Heart right ventricle (tissue), 16 donors: ENCODE measurements at regions not wholly inside any gene's neighbourhood (a gene's known extent, or its start where the extent isn't known, plus 50 kb on each side); places are given as distances from the start of the nearest gene placed in this dataset.

ENCODE experiments used
- ATAC-seq, 8 donors: fragments of 200-7000 bp; cut with Tn5 transposase; one replicate each; pipeline ENCODE4 v1.9.1; 2020; ENCODE audit warnings: mild to moderate bottlenecking in 8 of 8, moderate library complexity in 8 of 8, moderate number of reproducible peaks in 1 of 8
- DNase-seq, 2 donors: peaks; one replicate each; pipeline ENCODE4 v3.0.0-alpha.2; 2020
- H3K27ac ChIP-seq, 10 donors: fragments of 200-600 bp; sonication (generic) in 2 of 10; one replicate each; pipeline versions ENCODE4 v1.5.0 to v1.8.0; 2020 to 2022; ENCODE audit warnings: mild to moderate bottlenecking in 3 of 10
- H3K27me3 ChIP-seq, 7 donors: fragments of 200-600 bp; one replicate each; pipeline ENCODE4 v1.8.0; 2021 to 2022; ENCODE audit warnings: mild to moderate bottlenecking in 2 of 7
- H3K36me3 ChIP-seq, 9 donors: fragments of 200-600 bp; sonication (generic) in 1 of 9; one replicate each; pipeline versions ENCODE4 v1.5.0 to v1.8.0; 2020 to 2022; ENCODE audit warnings: mild to moderate bottlenecking in 2 of 9
- H3K4me1 ChIP-seq, 9 donors: fragments of 200-600 bp; sonication (generic) in 1 of 9; one replicate each; pipeline versions ENCODE4 v1.5.0 to v1.8.0; 2020 to 2022; ENCODE audit warnings: mild to moderate bottlenecking in 4 of 9
- H3K4me3 ChIP-seq, 10 donors: fragments of 200-600 bp; sonication (generic) in 2 of 10; one replicate each; pipeline versions ENCODE4 v1.5.0 to v1.8.0; 2020 to 2022; ENCODE audit warnings: mild to moderate bottlenecking in 7 of 10, moderate library complexity in 2 of 10
- H3K9me3 ChIP-seq, 11 donors: fragments of 200-600 bp in 10 of 11; sonication (generic) in 2 of 11; one replicate each; pipeline versions ENCODE4 v1.5.0 to v1.8.0; 2013 to 2022; ENCODE audit warnings: mild to moderate bottlenecking in 2 of 11, control low read depth in 1 of 11, moderate library complexity in 1 of 11
- WGBS, 2 donors: extraction: QIAGEN DNeasy Blood & Tissue Kit; methylation state at CpG; one replicate each; pipeline ENCODE4 v1.1.7; 2013; ENCODE audit warnings: inconsistent platforms in 1 of 2; 5-methylcytosine and 5-hydroxymethylcytosine counted together
- intact Hi-C, 10 donors: fragments of 100-400 bp; cut with DNase I; formaldehyde crosslinking; loops; one replicate each; pipeline versions ENCODE4 v1.11.1 to v1.14.2; 2022
- TF ChIP-seq, protein P1 (sequence below), 9 donors: fragments of 200-600 bp; sonication (generic) in 2 of 9; IDR thresholded peaks; one replicate each; pipeline versions ENCODE4 v1.5.0 to v1.8.0; 2021 to 2022; ENCODE audit warnings: antibody characterized with exemption in 9 of 9, mild to moderate bottlenecking in 5 of 9, moderate library complexity in 1 of 9
- donor health status: Arrhythmogenic right ventricular cardiomyopathy.
- donor health status: ischemic (EF 13 %, LVEDD 7.1; RV severe dilation, severe dysfunction).
- donor health status: healthy with polysubstance abuse.
- donor health status: DM: no; HTN: yes; CAD: no.
- donor health status: DM: no; HTN: no; CAD: no.
- donor health status: ischemic (EF 25% LVEDD 6.9; RV normal size, moderate dysfunction).
- donor health status: ischemic (EF 25% LVEDD 5.7; RV mildly dilated, moderate dysfunction).
- donor health status: healthy.
- donor health status: DM: yes; HTN: yes; CAD: no.
- donor health status: Ischemic cardiomyopathy.
- donor health status: ischemic (EF 35%, LVEDD 5.7; RV mildly dilated, moderate dysfunction).
- donor health status: nonischemic (EF 11% LVEDD 7.7; RV severe dilation, severe dysfunction).
- donor health status: DM: yes; HTN: yes; CAD: no.
- donor health status: PGD.
- donor health status: ischemic (EF 29% LVEDD 5.4; RV normal size, mild dysfunction).
- donor health status: nonischemic (EF 23%, LVEDD 6.1; RV moderate dilation, normal function).

DNA sequence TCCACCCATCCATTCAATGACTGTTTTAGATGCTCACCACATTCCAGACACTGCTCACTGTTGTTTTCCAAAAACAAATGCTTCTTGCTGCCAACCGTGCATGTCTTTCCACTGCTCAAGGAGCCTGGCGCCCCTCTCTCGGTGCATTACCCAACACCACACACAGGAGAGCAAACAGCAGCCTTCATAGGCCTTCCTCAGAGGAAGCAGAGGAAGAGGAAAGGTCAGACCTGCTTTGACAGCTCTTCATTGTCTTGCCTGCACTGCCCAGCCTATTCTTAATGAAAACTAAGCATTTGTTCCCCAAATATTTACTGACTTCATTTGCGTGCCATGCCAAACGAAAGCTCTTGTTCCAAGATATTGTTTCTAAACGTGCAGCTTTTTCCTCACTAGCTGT is 1129.2 kb downstream of the TBC1D22A start:
- 68 to 69% methylated on average over 6 of the region's 6 CpGs for WGBS, 2 donors
- DNase-seq = no peak
- no peak for ATAC-seq
- TF ChIP-seq, protein P1, sequence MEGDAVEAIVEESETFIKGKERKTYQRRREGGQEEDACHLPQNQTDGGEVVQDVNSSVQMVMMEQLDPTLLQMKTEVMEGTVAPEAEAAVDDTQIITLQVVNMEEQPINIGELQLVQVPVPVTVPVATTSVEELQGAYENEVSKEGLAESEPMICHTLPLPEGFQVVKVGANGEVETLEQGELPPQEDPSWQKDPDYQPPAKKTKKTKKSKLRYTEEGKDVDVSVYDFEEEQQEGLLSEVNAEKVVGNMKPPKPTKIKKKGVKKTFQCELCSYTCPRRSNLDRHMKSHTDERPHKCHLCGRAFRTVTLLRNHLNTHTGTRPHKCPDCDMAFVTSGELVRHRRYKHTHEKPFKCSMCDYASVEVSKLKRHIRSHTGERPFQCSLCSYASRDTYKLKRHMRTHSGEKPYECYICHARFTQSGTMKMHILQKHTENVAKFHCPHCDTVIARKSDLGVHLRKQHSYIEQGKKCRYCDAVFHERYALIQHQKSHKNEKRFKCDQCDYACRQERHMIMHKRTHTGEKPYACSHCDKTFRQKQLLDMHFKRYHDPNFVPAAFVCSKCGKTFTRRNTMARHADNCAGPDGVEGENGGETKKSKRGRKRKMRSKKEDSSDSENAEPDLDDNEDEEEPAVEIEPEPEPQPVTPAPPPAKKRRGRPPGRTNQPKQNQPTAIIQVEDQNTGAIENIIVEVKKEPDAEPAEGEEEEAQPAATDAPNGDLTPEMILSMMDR (IDR thresholded peaks at IDR 0.05) = no peak
- H3K27me3 ChIP-seq = peaks cover 0 to 21% (median 16%) of the 10 kb centered on the region in 7 donors
- H3K27ac ChIP-seq = no peak overlapping the region
- intact Hi-C loops = no loop called here
- H3K4me3 ChIP-seq = no peak overlapping the region
- peaks cover 0 to 25% (median 8%) of the 10 kb centered on the region in 11 donors for H3K9me3 ChIP-seq
- H3K36me3 ChIP-seq = no peaks in the 10 kb centered on the region
- H3K4me1 ChIP-seq = no peaks in the 10 kb centered on the region

DNA sequence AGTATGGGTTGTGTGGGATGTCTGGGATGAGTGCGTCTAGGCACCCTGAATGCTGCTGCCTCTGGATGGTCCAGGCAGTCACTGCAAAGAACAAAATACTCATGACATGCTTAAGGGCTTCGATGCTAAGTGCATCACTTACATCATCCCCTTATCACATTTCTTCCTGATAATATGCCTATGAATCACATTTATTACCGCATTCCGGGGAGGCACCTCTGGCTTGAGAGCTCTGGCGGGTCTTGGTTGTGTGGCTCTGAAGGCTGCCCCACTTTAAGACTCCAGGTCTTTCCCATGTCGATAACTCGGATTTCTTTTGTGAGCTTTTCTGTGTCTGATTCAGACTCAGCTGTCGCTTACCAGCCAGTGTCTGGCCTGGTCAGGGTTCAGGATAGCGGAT is 1126.4 kb downstream of the TBC1D22A start:
- intact Hi-C loops = no loop called here

DNA sequence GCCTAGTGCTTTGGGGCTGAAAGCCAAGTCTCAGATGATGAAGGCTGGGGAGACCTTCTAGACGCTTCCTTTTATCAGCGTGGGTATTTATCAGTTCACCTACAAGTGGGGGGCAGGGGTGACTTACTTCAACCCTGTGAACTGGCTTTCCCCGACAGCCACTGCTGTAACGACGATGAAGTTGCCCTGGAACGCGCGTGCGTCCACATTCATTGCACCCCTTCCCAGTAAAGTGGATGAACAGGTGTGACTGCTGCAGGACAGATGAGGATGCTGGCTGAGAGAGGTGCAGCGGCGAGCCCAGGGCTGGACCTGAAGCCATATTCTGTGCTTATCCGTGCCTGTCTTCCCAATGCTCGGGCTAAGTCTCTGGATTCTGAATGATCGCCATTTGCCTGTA is 1122.3 kb downstream of the TBC1D22A start:
- DNase-seq = no peak
- H3K27ac ChIP-seq = no peak overlapping the region
- no peaks in the 10 kb centered on the region for H3K36me3 ChIP-seq
- ATAC-seq = no peak
- no peaks in the 10 kb centered on the region for H3K4me1 ChIP-seq
- TF ChIP-seq, protein P1 (IDR thresholded peaks at IDR 0.05) = no peak
- intact Hi-C loops = no loop called here
- H3K4me3 ChIP-seq = no peak overlapping the region
- 91 to 93% methylated on average over 14 of the region's 14 CpGs for WGBS, 2 donors
- no peaks in the 10 kb centered on the region for H3K9me3 ChIP-seq
- H3K27me3 ChIP-seq = peaks cover 0 to 27% (median 16%) of the 10 kb centered on the region in 7 donors

More for the DNA sequence above, 1126.4 kb downstream of the TBC1D22A start:
- ATAC-seq (no peak), DNase-seq (no peak)
- TF ChIP-seq, protein P1 (IDR thresholded peaks at IDR 0.05) = no peak
- Histone ChIP-seq H3K4me1 (no peaks in the 10 kb centered on the region), H3K36me3 (no peaks in the 10 kb centered on the region), H3K27ac (no peak overlapping the region), H3K4me3 (no peak overlapping the region), H3K9me3 (peaks cover 0 to 5% (median 0%) of the 10 kb centered on the region in 11 donors), H3K27me3 (peaks cover 0 to 32% (median 16%) of the 10 kb centered on the region in 7 donors)
- 72% methylated on average over 9 of the region's 9 CpGs for WGBS, 2 donors

DNA sequence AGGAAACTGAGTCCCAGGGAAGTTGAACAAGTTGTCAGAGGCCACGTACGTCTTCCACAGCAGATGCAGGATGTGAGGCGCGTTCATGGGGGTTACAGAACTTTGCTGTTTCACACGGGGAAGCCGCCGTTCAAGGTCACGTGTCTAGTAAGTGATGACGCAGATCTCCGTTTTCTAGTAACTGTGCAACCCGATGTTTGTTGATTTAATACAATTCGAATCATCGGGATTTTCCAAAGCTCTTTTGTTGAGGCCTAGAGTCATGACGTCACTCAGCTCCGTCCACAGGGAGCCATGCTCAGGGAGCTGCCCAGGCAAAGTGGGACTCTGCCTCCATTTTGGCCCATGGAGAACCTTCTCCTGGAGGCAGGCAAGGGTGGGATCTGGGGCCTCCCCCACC is 1121.8 kb downstream of the TBC1D22A start:
- no peak overlapping the region for H3K27ac ChIP-seq
- no peaks in the 10 kb centered on the region for H3K9me3 ChIP-seq
- H3K36me3 ChIP-seq = no peaks in the 10 kb centered on the region
- intact Hi-C loops = no loop called here
- DNase-seq = no peak
- TF ChIP-seq, protein P1 (IDR thresholded peaks at IDR 0.05) = no peak
- H3K27me3 ChIP-seq = peaks cover 0 to 30% (median 16%) of the 10 kb centered on the region in 7 donors
- 83 to 91% methylated on average over 15 of the region's 15 CpGs for whole genome bisulfite sequencing, 2 donors
- no peaks in the 10 kb centered on the region for H3K4me1 ChIP-seq
- no peak for ATAC-seq
- H3K4me3 ChIP-seq = no peak overlapping the region
